HG03354 (cell line): ENCODE measurements at regions not wholly inside any gene's neighbourhood (a gene's known extent, or its start where the extent isn't known, plus 50 kb on each side); places are given as distances from the start of the nearest gene placed in this dataset.
"Not testable (repeated sequence)": the region's sequence is repeated elsewhere in the genome, so short reads cannot be mapped to it uniquely, and the experiment has no call there.

Experiments
- ATAC-seq: cut with Tn5 transposase; IDR thresholded peaks from one replicate; pipeline ENCODE4 v1.9.1; 2021; ENCODE audit warnings: mild to moderate bottlenecking; ENCODE audit not compliant: unreplicated experiment, poor library complexity, severe bottlenecking

- ATAC-seq: no peak
Observed at GRCh38 chr6:144559865-144560593, 274.9 kb downstream of the UTRN start.

GRCh38 chr6:144561455-144562043 is 276.4 kb downstream of the UTRN start:
- ATAC-seq: no peak

- ATAC-seq: no peak
Observed at GRCh38 chr6:144564202-144564601, 279.1 kb downstream of the UTRN start.

- no peak for ATAC-seq
Observed at GRCh38 chr6:144566868-144567615, 281.9 kb downstream of the UTRN start.

GRCh38 chr6:144568241-144568640 is 283.1 kb downstream of the UTRN start:
- ATAC-seq: no peak

GRCh38 chr6:144572541-144572940 is 287.4 kb downstream of the UTRN start:
- ATAC-seq: not testable (repeated sequence)

GRCh38 chr6:144574796-144575195 is 289.7 kb downstream of the UTRN start:
- ATAC-seq: no peak

- no peak for ATAC-seq
Observed at GRCh38 chr6:144575327-144575726, 290.2 kb downstream of the UTRN start.

- ATAC-seq: no peak
Observed at GRCh38 chr6:144576871-144577270, 291.7 kb downstream of the UTRN start.

- ATAC-seq: no peak
Observed at GRCh38 chr6:144578385-144579350, 293.5 kb downstream of the UTRN start.

- no peak for ATAC-seq
Observed at GRCh38 chr6:144580039-144580438, 294.9 kb downstream of the UTRN start.

- ATAC-seq: no peak
Observed at GRCh38 chr6:144580771-144581170, 295.6 kb downstream of the UTRN start.

GRCh38 chr6:144581812-144582537 is 296.8 kb downstream of the UTRN start:
- no peak for ATAC-seq

GRCh38 chr6:144582939-144583613 is 297.9 kb downstream of the UTRN start:
- peak; percentile 93 for ATAC-seq

- ATAC-seq: peak; percentile 10
Observed at GRCh38 chr6:144583614-144583954, 298.4 kb downstream of the UTRN start.

- no peak for ATAC-seq
Observed at GRCh38 chr6:144585217-144585814, 300.2 kb downstream of the UTRN start.

GRCh38 chr6:144586986-144587385 is 301.9 kb downstream of the UTRN start:
- peak; percentile 29 for ATAC-seq

- peak; percentile 93 for ATAC-seq
Observed at GRCh38 chr6:144588697-144589325, 303.7 kb downstream of the UTRN start.
